NCI-H748 (cell line): ENCODE measurements at regions not wholly inside any gene's neighbourhood (a gene's known extent, or its start where the extent isn't known, plus 50 kb on each side); places are given as distances from the start of the nearest gene placed in this dataset.
"Not testable (repeated sequence)": the region's sequence is repeated elsewhere in the genome, so short reads cannot be mapped to it uniquely, and the experiment has no call there.

ENCODE experiments used
- DNase-seq: peaks from one replicate; lab custom pipeline; 2025; ENCODE audit not compliant: unreplicated experiment; lab: John Stamatoyannopoulos, UW

DNA sequence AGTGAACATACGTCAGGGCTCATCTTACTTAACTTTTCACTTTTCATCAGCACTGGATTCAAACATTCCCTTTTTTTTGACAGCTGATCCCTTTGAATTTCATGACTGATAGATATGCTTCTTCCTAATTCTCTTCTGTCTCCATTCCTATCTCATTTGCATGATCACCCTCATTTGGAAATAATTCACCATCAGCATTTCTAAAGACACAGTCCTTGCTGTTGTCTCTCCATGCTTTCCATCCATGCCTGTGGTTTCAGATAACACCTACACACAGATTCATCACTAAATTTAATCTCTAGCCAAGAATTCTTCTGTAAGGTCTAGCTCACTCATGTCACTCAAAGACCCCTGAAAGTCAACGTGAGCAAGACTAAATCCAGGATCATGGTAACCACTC, 228.4 kb upstream of the BTBD3 start:
- DNase-seq, result no peak

- DNase-seq, result no peak
These were observed 225.9 kb upstream of the BTBD3 start for GRCh38 chr20:11691766-11692165.

DNA sequence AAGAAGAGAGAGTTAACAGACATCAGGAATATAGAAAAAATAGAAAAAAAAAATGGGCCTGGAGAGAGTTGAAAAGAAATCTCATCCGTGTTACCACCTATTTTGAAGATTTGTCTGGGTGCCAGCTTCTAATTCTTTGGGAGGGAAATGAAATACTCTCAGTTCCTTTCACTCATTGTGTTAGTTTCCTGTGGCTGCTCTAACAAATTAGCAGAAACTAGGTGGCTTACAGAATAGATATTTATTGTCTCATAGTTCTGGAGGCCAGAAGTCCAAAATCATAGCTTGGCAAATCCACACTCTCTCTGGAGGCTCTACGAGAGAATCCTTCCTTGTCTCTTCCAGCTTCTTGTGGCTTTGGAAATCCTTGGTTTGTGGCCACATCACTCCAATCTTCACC, 225.1 kb upstream of the BTBD3 start:
- DNase-seq, result no peak

GRCh38 chr20:11694467-11694866, 223.2 kb upstream of the BTBD3 start:
- DNase-seq, result no peak

- DNase-seq, result no peak
These were observed 220.6 kb upstream of the BTBD3 start for GRCh38 chr20:11697055-11697454.

- DNase-seq, result no peak
These were observed 220.0 kb upstream of the BTBD3 start for GRCh38 chr20:11697646-11698045.

GRCh38 chr20:11698124-11698523, 219.6 kb upstream of the BTBD3 start:
- no peak for DNase-seq

DNA sequence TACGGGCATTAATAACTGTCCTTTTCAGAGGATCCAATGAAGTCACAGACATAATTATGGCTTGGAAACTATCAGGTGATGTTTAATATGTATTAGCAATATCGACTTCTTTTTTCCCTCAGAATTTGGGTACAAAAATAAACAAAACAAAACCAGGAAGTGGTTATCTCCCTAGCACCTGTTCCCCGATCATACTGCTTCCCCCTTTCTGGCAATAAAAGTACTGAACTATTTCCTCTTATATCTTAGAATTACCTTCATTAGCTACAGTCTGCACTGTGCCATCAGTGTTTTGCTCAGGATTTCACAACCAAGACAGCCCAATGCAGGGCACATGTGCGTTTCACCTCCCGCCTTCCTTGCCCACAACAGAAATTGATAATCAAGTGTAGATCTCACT, 216.9 kb upstream of the BTBD3 start:
- DNase-seq, result no peak

- peak; percentile 94 for DNase-seq
These were observed 214.8 kb upstream of the BTBD3 start for GRCh38 chr20:11702721-11703518.

DNA sequence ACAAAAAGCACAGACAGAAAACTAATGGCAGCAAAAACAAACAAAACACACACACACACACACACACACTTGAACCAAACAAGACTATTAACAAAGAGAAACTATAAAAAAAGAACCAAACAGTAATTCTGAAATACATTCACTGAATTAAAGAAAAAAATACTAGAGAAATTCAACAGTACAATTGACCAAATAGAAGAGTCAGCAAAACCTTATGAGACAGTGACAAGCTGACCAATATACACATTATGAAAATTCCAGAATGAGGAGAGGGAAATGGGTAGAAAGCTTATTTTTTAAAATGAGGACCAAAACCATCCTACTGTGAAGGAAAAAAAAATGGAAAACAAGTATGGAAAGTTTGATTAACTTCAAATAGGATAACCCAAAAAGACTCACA, 212.2 kb upstream of the BTBD3 start:
- no peak for DNase-seq

DNA sequence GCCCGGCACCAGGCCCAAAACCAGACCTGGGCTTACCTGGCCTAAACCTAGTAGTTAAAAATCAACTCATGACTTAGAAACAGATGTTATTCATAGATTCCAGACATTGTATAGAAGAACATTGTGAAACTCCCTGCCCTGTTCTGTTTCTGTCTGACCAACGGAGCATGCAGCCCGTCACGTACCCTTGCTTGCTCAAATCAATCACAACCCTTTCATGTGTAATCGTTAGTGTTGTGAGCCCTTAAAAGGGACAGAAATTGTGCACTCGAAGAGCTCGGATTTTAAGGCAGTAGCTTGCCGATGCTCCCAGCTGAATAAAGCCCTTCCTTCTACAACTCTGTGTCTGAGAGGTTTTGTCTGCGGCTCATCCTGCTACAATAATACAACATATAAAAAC, 209.5 kb upstream of the BTBD3 start:
- not testable (repeated sequence) for DNase-seq

- no peak for DNase-seq
These were observed 206.5 kb upstream of the BTBD3 start for GRCh38 chr20:11711214-11711613.

DNA sequence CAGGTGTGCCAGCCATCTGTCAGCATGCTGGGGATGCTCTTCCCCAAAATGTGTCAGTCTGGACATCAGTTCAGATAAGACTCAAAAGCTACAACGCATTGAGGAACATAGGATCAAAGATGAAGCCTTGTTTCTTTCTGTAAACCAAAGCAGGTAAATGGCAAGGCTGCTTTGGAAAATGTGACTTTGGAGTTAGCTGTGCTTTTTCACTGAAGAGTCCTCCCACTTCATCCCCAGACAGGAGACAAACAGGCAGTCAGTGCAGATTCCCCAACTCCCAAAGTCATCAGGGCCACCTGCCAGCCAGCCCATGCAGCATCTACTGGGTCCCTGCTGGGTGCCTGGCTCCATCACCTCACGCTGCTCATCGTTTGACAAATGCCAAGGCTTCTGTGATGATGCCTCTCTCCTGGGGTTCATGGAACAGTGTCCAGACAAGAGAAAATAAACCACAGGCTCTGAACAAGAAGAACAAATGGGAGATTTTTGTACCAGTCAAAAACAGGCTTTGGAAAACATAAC, 205.0 kb upstream of the BTBD3 start:
- DNase-seq, result no peak

- DNase-seq, result no peak
These were observed 202.8 kb upstream of the BTBD3 start for GRCh38 chr20:11714886-11715285.

GRCh38 chr20:11716239-11716944, 201.3 kb upstream of the BTBD3 start:
- peak; percentile 70 for DNase-seq

DNA sequence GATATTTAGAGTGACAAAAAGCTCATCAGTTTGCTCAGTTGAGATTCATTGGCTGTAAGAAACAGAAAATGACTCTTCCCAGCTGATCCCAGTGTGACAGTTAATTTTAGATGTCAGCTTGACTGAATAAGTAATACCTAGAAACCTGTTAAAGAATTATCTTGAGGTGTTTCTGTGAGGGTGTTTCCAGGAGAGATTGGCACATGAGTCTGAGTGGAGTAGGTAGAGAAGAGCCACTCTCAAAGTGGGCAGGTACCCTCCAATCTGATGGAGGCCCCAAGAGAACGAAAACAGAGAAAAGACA, 200.8 kb upstream of the BTBD3 start:
- DNase-seq, result no peak

DNA sequence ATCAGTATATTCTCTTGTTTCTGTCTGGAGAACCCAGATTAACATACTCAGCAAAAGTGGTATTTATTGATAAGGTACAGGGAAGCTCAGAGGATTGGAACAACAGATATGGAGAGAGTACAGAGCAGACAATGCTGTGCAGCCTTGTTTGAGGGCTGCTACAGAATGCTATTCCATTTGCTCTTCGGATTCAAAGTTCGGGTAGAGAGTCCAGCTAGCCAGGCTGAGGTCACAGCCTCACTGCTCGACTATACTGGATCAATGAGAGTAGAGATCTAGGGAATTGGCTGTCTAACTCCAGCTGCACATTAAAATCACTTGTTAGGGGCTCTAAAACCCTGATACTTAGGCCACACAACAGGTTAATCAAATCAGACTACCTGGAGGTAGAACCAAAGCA, 200.1 kb upstream of the BTBD3 start:
- DNase-seq, result no peak

DNA sequence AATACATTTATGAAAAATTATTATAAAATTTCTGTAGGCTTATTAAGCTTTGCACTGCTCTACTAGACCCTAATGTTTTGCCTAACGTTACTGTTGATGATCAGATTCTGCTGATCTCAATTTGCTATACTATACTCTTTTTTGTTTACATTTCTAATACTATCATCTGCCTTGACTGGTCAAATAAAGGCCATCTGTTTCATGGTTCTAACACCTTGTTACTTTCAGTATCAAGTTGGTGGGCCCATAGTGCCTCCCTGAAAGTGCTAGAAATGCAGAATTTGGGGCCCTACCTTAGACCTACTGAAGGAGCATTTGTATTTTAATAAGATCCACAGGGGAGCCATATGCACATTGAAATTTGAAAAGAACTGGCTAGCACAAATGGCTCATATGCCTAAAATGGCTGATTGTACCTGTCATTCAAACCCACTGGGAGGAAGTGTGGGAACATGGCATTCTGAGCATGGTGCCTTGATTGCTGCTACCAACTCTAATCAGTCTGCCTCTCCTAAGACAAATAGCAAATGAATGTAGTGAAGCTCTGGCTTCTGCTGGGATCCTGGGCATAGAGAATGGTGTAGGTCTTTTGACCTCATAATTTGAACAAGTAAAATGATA, 199.1 kb upstream of the BTBD3 start:
- peak; percentile 37 for DNase-seq

DNA sequence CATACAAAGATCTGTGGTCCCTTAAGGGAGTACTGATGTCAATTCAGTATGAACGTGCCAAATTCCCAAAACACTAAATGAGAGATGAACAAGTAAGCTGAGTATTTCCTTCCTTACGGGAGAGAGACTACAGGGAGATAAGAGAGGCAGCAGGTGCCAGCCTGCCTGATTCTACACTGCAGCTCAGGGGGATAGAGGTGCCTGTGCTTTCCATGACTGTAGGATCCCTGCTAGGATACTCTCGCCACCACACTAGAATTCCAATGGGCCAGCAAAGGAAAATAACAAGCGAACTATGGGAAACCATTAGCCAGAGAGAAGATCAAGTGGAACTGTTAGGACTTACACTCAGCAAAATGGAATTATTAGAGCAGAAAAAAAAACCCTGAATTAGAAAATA, 198.5 kb upstream of the BTBD3 start:
- no peak for DNase-seq

DNA sequence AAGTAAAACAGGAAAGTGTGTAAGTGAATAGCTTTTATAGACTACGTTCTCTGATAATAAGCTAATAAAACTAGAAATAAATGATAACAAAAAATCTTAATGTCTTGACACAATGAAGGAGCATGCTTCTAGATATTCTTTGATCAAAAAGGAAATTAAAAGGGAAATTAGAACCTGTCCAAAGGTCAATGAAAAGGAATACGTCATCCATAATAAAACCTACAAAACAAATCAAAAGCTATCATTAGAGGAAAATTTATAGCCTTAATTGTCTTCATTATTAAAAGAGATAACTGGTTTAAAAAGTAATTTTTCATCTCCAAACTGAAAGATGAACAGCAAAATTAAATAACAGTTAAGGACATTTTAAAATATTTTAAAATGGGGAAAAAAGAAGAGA, 196.3 kb upstream of the BTBD3 start:
- no peak for DNase-seq

- no peak for DNase-seq
These were observed 193.6 kb upstream of the BTBD3 start for GRCh38 chr20:11724097-11724496.

DNA sequence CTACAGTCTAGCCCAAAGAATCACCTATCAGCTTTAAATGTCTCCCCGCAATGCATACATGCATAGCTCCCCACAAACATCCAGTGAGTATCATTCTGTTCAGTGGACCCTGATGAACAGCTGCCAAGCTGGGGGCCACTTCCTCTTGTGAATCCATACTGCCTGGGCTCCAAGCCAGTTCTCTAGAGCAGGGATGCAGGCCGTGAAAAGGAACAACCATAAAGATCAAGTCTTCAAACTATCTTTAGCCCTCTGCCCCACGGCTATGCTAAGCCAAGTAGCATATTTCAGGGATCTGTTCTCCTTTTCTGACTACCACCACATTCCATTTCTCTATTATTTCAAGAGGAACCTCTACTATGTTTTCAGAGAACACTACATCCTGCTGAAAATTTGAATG, 191.7 kb upstream of the BTBD3 start:
- peak; percentile 26 for DNase-seq
